Daoy (cell line): ENCODE measurements at regions not wholly inside any gene's neighbourhood (a gene's known extent, or its start where the extent isn't known, plus 50 kb on each side); places are given as distances from the start of the nearest gene placed in this dataset.

ENCODE experiments used
- DNase-seq: peaks from one replicate; pipeline ENCODE4 v3.0.0-alpha.2; 2015; ENCODE audit warnings: low read depth

DNA sequence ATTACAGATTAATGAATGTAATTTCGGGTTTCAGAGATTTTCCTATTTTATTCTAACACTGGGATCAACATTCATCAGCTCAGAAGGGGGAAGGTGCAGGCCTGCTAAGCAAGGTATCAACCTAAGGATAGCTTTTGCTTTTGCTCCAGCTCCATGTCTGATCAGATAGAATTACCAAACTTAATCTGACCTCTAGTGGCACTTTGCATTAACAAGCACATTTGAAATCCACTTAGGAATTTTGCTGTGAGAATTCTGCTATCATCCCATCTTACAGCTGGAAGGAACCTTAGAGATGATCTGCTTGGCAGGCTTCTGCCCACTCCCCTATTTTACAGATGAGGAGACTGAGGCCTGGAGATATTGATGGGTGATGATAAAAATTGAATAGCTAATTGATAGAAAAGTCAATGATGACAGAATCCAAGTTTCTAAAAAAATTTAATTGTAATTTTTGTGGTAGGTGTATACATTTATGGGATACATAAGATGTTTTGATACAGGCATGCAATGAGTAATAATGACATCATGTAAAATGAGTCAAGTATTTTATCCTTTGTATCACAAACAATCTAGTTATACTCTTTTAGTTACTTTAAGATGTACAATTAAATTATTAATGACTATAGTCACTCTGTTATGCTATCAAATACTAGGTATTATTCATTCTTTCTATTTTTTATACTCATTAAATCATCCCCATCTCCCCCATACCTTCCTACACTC lies 209.2 kb upstream of the ZPLD1 start:
- DNase-seq = peak; percentile 53

DNA sequence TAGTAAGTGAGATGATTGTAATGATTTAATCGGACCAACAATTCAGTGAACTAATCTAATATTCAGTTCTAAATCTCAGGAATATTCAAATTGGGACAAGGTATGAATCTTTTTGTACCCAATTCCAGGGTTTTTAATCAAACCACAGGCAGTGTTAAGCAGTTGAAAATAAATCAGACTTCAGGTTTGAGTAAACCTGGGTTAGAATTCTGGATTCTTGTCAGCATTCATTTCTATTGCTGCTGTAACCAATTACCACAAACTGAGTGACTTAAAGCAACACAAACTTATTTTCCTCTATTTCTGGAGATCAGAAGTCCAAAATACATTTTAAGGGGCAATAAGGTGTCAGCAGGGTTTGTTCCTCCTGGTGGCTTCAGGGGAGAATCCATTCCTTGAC lies 208.4 kb upstream of the ZPLD1 start:
- no peak for DNase-seq

DNA sequence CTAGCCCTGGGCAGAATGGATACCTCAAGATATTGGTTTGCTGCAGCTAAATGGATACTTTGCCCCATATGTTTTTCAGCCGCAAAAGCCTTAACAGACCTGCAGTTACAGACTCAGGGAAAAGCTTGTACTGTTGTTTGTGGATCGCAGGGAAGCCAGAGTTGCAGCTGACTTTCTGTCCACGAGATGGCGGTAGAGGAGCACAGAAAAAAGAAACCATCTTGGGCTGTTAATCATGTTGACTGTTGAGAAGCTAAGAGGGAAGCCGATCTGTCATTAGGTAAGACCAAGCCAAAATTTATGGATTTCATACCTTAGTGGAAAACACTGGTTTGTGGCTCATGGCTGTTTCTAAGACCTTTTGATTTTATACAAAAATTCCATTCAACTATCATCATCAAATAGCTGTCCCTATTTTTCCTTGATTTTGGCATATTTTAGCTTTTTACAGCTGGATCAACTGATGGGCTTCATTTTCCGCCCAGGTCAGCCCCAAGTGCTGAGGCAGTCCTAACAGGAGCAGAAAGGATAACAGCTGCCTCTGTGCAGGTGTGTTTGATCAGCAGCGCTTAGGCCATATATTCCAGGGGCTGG lies 205.7 kb upstream of the ZPLD1 start:
- DNase-seq = peak; percentile 71

DNA sequence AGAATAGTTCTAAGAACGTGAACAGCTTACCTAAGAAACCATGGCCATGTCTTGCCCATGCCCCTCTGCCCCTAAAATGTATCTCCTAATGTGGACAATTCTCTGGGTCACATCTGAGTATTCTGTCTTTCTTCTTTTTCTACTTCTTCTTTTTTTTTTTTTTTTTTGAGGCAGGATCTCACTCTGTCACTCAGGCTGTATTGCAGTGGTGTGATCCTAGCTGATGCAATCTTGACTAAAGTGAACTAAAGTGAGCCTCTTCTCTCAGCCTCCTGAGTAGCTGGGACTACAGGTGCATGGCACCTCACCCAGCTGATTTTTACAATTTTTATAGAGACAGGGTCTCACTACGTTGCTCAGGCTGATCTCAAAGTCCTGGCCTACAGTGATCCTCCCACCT lies 204.8 kb upstream of the ZPLD1 start:
- DNase-seq = no peak

DNA sequence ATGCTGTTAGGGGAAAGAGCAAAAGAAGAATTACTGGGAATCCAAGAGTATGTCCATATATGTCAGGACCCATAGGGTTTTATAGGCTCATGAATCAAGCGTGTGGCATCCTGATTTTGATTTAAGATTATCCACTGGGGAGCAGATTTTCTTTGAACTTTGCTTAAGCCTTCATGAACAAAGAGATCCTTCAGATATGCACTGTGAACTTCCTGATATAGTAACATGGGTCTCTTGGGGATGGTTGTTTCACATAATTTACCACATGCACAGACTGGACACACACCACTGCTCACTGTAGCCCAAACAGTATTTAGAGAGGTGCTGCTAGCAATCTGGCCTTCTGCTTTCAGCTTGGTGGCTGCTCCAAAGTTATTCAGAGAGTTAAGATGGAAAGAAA lies 200.9 kb upstream of the ZPLD1 start:
- DNase-seq = no peak

DNA sequence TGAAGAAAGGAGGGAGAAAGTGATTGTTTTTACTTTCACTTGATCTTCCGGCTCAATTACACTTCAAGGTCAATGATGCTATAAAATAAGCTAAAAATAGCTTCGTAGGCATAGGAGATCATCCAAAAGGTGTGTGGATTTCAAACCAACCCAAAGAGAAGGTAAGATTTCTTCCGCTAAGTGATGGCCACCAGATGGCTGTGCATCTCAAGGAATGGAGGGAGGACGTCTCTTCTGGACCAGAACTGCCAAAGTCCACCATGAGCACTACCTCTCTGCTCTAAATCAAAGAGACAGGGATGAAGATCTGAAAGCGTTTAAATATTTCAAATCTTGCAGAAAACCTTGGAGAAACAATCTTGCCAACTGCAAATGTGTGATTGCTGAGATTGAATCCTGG lies 199.1 kb upstream of the ZPLD1 start:
- DNase-seq = peak; percentile 25

DNA sequence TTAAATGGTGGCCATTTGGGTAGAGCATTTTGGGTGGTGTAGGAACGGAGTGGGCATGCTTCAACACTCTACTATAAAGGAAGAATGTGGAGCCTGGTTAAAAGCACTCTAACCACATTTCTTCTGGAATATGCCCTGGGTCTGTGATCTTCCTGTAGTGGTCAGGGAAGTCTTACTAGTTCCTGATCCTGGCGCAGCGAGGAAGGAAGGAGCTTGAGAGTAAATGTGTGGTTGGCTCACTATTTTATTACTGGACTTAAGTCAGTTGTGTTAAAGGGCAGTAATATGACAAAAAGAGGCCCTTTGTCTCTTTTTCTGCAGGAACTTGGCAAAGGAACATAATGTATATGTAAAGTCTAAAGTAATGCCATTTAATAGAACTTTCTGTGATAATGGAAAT lies 197.6 kb upstream of the ZPLD1 start:
- DNase-seq = no peak

DNA sequence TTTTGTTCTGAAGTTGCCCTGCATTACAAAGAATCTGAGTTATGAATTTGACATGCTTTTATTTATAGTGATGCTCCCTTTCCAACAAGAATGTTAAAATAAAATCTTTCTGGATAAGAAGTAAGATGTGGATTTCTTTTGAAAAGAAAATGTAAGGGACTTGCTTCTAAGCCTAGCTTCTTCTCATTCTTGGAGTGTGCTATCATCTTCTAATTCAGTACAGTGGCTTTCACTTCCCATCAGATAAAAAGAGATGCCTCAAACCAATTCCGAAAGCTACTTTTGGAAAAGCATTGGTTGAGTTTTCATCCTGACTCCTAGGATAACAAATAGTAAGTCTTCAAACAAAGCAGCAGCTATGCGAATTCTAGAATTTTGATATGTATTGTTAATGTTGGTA lies 197.0 kb upstream of the ZPLD1 start:
- no peak for DNase-seq

DNA sequence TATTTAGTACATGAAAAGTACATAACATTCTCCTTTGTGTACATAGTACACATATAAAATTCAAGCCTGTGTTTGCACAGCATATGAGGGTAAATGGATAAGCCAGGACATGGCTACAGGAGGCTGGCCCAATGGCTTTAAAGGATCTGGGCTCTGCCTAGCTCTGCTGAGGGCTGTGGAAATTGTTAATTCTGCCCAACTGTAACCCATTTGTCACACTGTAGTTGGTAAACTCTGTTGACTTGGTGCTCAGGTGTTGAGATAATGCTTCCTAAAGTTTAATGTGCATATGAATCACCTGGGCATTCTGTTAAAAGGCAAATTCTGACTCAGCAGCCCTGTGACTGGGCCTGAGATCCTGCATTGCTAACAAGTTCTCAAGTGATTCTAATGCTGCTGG lies 196.5 kb upstream of the ZPLD1 start:
- no peak for DNase-seq

DNA sequence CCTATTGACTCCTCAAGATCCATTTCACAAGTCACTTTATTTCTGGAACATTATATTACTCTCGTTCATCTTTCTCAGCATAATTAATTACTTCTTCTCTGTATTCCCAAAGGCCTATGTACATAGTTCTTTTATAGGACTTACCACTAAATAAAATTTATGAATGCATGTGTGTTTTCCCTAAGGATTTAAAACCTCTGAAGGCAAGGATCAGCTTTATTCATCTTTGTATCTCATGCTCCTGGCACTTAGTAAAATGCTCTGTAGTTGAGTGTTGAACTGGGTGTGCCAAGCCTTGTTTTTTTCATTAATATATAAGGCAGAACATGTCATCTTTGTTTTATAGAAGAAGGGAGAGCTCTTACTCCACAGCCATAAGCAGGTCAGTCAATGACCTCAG lies 194.1 kb upstream of the ZPLD1 start:
- no peak for DNase-seq

DNA sequence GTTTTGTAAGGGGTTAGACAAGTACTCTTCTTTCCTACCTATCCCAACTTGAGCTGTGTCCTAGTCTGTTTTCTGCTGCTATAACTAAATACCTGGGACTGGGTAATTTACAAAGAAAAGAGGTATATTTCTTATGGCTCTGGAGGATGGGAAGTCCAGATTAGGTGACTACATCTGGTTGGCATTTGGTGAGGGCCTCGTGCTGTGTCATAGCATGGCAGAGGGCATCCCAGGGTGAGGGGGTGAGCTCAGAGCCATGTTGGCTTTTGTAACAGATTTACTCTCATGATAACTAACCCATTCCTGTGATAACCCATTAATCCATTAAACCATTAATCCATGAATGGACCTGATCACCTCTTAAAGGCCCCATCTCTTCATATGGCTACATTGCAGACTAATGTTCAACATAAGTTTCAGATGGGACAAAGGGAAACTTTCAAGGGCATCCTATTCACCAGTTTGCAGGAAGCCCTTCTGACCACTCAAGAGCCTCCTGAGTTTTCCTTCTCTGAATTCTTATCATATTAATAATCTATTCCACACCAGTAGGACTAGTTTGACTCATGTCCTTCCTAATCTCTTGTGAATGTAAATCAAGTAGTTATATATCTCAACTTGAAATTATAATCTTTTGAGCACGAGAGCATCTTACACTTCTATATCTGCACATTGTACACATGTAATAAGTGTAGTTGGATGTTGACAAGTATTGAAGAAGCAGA lies 185.7 kb upstream of the ZPLD1 start:
- peak; percentile 20 for DNase-seq

DNA sequence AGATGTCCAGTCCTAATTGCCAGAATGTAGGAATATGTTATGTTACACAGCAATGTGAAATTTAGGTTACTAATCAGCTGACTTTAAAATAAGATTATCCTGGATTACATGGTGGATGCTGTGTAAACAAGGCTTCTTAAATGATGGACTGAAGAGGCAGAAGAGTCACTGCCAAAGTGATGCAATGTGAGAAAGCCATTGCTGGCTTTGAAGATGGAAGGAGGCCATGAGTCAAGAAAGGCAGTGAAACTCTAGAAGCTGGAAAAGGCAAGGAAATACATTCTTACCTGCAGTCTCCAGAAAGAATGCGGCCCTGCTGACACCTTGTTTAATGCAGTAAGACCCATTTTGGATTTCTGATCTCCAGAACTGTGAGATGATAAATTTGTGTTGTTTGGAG lies 179.1 kb upstream of the ZPLD1 start:
- no peak for DNase-seq

DNA sequence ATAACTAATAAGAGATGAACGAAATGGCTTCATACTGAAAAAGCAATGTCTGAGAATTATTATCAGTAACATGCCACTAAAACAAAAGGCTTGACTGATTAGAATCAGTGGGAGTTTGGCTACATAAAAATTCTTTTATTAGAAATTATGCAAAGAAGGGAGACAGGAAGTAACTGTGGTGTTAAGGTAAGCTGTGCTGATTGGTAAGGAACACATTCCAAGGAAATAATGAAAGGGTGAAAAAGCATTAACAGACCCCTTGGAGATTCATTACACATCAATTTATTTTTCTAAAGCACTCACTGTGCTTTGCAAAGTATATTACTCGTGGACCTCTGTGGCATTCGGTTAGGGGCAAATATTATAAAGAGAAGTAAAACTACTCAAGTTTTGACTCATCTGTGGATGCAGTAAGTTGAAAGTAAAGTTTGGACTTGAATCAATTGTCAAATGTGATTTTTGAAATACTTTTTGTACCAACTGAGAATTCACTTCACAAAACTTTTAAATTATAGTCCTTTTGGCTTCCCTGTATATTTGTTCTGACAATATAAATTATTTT lies 176.1 kb upstream of the ZPLD1 start:
- no peak for DNase-seq

DNA sequence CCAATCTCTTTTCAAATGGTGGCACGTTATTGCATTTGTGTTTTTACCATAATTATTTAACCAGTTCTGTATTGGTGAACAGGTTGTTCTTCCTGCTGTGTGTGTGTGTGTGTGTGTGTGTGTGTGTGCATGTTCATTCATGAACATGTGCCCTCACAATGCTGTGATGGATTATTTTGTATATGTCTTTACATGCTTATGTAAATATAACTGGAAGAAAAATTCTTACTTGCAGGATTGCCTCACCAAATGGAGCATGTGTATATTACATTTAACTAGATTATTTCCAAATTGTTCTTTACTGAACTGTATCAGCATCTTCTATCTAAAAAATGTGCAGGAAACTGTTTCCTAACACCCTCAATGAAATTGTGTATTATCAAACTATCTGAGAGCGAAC lies 175.2 kb upstream of the ZPLD1 start:
- DNase-seq = no peak

DNA sequence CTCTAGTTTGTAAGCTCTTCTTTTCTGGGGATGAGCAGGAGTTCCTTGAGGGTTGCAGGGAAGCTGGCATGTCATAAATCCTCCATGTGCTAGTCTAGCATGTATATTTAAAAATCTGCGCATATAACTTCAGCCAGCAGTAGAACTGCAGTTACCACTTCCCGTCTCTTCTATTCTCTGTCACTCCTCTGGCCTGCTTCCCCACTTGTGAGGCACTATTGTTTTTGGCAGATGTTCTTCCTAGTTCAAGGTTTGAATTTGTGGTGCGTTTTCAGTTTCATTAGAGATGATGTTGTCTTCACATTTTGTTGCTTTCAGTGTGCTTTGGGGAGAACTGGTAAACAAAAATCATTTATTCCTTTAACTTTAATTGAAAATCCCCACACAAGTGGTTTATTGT lies 169.1 kb upstream of the ZPLD1 start:
- DNase-seq = no peak

DNA sequence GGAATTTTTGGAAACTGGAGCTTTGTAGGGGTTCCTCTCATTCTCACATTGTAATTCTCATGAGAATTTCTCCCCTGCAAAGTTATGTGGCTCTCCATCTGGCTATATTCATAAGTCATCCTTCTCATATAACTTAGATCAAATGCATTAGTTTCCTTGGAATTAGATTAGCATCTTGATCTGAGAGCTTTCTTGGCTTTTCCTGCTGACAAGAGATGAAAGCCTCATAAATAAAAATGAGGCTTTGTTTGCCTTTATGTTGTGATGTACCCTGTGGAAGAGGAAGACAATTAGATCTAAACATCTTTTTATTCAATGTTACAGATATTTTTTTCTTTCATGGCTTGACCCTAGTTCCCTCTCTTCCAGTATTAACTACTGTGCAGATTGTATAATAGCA lies 165.4 kb upstream of the ZPLD1 start:
- no peak for DNase-seq

DNA sequence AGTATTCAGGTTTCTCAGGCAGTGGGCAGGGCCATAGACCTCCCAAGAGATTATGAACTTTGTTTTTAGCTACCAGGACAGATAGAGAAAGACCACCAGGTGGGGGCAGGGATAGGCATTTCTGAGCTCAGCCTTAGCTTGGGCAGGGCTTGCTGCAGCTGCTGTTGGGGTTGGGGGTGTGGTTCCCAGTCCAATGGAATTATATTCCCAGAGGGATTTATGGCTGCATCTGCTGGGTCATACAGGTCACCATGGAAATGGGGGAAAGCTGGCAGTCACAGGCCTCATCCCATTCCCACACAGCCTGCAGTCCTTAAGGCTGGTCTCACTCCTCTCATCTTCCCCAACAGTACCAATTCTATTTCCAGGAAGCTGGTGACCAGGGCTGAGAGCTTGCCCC lies 144.6 kb upstream of the ZPLD1 start:
- no peak for DNase-seq

DNA sequence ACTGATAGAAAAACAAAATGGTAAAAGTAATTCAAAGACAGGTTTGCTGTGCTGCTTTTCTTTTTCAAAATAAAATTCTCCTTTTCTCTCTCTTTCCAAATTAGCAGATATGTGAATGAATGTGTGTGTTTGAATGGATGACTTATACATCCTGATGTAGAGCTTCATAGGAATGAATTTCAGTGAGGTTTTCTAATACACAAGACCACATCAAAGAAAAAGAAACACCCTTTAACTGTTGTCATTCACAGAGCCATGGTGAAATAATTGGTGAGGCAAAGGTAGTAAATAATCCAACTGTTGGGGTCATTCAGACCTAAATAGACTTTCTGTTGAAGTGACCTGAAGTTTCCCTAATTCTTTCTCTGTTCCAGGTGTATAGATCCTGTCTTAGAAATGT lies 139.1 kb upstream of the ZPLD1 start:
- no peak for DNase-seq

DNA sequence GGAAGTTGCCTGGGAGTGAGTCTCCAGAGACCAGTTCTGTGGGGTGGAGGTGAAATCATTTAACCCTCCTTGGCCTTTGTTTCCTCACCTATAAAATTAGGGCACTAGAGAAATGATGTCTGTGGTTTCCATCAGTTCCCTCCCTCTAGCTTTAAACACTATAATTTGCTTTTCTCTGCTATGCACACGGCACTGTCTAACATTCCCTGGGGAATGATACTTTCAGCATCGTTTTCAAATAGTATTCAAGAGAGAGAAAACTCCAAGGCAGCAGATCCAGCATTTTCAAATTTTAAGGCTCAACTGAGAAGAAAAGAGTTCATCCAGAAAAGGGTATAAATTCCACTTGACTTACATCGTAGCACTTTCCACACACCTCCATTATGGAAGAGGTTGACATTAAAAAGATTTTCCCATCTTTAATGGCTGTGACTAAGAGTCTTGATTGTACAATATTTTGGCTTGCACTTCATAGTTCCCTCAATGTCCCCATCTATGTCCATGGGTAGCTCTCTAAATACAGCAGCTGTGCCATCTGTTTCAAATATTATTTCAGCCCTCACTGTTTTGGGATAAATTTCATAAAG lies 137.7 kb upstream of the ZPLD1 start:
- DNase-seq = no peak

DNA sequence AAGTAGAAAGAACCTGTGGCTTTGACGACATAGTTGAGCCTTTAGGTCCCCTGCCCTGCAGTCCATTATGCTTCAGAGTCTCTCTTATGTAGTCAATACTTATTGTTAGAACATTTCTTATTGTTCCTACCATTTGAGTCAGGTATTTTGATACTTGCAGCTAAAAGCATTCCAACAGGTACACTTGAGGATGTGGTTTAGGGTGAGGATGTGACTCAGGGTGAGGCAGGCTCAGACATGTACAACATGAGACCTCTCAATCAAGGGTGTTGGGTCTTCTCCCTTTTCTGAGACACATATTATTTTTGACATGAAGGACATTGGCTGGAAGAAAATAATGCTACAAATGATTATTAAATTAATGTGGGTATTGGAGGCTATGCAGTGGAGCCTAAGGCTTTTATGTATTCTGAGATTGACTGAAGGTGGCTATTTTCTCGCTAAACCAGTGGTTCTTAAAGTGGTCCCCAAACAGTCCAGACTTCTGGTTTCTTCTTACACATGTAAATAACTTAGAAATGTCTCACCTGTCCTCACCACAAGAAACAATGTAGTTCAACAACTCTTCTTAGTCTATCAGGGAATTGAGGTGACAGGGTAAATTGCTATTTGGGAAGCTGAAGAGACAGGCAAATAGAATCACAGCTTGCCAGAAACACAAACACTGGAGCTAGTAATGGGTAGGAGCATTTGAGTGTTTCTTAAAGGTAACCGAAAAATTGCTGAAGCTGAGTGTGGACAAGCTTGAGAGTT lies 135.5 kb upstream of the ZPLD1 start:
- DNase-seq = peak; percentile 34

DNA sequence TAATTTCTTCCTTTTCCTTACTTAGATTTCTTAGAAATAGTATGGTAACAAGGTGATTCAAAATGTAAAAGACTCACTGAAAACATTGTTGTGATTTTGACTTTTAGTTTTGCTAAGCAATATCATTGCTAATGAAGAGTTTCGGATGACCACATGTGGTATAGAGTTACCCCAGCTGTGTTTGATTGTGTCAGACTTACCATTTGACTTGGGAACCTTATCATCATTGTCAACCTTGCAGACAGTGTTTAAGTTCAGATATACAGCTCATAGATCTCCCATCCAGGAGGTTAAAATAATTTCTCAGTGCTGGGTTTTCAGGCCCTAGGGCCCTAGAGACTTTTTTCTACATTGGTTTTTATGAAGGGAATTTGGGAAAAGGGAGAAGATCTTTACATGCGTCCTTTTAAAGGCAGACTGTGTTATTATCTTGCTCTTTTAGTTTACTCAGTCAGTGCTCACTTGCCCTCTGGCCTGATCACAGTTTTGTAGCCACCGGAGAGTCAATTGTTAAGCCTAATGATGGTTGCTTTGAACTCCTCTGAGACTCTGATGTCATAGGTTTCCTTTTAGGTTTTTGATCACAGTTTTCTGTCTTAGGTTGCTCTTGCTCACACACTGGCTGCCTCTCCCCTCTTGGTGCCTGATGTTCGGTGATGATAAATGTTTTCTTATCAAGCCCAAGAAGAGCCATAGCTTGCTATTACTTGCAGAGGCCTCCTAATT lies 133.5 kb upstream of the ZPLD1 start:
- DNase-seq = no peak
